ENCODE measurements at regions not wholly inside any gene's neighbourhood (a gene's known extent, or its start where the extent isn't known, plus 50 kb on each side); places are given as distances from the start of the nearest gene placed in this dataset.

GRCh38 chr6:155580904-155581303, 125.3 kb upstream of the NOX3 start:
- TF ChIP-seq CTCF (IDR thresholded peaks at IDR 0.05) (no peak), POLR2A (IDR thresholded peaks at IDR 0.05) (no peak), EP300 (IDR thresholded peaks at IDR 0.05) (no peak)

Measured in sigmoid colon (tissue), 4 donors.